Right renal pelvis (tissue), 4 donors: ENCODE measurements at regions not wholly inside any gene's neighbourhood (a gene's known extent, or its start where the extent isn't known, plus 50 kb on each side); places are given as distances from the start of the nearest gene placed in this dataset.
"Not testable (repeated sequence)": the region's sequence is repeated elsewhere in the genome, so short reads cannot be mapped to it uniquely, and the experiment has no call there.

Experiments
- DNase-seq, 4 donors: peaks; one replicate each; pipeline ENCODE4 v3.0.0-alpha.2; 2013; ENCODE audit warnings: low read depth in 4 of 4, low spot score in 3 of 4, missing footprints in 1 of 4

DNA sequence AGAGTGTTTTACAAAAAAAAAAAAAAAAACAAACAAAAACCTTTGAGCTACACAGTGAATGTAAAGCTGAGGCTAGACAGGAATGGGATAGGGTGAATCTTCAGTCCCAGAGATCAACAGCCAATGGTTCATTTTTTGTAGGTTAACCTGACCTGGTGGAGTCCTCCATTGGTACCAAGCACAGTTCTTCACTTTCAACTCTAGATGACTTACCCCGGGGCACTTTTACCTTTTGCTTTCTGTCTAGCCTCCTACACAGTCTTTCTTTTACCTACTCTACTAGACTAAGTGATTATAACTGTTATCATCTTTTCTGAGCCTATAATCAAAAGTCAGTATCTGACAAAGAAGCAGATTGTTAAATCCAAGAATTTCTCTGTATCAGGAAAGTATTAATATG is 50.9 kb downstream of the ANXA2R start:
- DNase-seq = no peak

DNA sequence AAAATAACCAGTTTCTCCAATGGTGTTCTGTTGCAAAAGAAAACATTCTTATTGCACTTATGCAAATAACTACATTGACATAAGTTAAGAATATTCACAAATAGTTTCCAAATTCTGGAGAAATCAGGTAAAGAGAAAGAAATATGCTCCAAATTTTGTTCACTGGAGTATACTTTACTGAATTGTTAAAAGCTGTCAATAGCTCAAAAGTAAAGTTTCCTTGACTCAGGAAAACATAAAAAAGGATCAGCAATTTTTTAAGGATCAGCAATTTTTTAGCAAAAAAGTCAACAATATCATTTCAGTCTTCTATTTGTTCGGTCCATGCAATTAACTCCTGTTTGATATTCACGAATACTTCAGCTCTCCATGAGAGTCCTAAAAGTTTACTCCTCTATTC is 51.6 kb downstream of the ANXA2R start:
- no peak for DNase-seq

DNA sequence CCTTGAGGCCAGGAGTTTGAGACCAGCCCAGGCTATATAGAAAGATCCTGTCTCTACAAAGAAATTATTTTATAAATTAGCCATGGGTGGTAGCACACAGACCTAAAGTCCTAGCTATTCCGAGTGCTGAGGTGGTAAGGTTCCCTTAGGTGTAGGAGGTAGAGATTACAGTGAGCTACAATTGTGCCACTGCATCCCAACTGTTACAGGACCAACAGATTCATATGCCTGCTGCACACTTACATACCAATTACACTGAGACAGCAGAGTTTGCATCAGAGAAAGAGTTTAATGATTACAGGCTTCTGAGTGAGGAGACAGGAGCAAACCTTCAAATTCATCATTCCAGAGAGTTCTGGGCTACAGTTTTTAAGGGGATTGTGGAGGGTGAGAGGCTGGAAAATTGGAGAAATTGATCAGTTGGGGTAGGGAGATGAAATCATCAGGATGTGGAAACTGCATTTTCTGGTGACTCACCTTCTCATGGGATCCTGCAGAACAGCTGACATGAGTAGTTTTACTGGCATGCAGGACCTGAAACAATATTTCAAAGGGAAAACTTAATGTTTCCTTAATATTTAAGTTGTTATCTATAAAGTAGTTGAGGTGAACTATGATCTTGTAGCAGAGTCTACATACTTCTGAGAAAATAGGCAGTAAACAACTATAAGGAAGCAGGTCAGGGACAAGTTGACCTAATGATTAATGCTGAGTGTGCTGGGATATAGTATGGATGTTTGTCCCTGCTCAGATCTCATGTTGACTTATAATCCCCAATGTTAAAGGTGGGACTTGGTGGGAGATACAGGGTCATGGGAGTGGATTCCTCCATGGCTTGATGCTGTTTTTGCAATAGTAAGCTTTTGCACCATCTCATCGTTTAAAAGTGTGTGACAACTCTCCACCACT is 54.7 kb downstream of the ANXA2R start:
- DNase-seq = no peak

DNA sequence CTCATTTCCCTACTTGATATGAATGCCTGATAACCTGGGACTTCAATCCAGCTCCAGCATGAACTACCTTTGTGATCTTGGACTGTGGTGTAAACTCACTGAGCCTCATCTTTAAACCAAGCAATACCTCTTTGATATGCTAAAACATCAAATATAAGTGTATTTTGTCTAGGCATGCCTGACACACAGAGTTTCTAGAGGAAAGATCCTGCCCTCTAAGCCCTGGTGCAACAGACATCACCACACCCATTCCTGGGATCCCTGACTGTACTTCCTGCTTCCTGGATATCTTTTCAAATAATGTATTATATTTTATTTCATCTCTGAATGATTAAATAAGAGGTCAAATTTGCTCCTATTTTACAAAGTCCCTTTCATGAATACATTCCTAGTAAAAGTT is 55.8 kb downstream of the ANXA2R start:
- no peak for DNase-seq

DNA sequence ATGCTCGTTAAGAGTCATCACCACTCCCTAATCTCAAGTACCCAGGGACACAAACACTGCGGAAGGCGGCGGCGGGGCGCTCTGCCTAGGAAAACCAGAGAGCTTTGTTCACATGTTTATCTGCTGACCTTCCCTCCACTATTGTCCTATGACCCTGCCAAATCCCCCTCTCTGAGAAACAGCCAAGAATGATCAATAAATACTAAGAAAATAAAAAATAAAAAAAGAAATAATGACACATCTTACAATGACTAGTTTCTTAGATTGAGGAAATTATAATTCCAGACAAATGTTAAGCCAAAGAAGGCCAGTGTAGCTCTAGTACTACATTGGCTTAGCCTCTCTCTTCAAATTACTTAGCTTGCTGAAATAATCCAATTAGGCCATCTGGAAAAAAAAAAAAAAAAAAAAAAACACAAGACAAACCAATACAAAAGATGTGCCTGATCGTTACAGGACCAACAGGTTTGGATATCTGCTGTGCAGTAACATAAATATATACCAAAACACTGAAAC is 58.0 kb downstream of the ANXA2R start:
- DNase-seq = no peak

- not testable (repeated sequence) for DNase-seq
These were observed 58.6 kb downstream of the ANXA2R start for GRCh38 chr5:42981417-42982106.

DNA sequence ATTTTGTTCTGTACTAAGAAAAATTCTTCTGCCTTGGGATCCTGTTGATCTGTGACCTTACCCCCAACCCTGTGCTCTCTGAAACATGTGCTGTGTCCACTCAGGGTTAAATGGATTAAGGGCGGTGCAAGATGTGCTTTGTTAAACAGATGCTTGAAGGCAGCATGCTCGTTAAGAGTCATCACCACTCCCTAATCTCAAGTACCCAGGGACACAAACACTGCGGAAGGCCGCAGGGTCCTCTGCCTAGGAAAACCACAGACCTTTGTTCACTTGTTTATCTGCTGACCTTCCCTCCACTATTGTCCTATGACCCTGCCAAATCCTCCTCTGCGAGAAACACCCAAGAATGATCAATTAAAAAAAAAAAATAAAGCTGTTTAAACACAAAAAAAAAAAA is 59.1 kb downstream of the ANXA2R start:
- not testable (repeated sequence) for DNase-seq

DNA sequence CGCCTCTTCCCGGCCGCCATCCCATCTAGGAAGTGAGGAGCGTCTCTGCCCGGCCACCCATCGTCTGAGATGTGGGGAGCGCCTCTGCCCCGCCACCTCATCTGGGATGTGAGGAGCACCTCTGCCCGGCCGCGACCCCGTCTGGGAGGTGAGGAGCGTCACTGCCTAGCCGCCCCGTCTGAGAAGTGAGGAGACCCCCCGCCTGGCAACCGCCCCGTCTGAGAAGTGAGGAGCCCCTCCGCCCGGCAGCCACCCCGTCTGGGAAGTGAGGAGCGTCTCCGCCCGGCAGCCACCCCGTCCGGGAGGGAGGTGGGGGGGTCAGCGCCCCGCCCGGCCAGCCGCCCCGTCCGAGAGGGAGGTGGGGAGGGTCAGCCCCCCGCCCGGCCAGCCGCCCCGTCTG is 59.7 kb downstream of the ANXA2R start:
- DNase-seq = not testable (repeated sequence)

DNA sequence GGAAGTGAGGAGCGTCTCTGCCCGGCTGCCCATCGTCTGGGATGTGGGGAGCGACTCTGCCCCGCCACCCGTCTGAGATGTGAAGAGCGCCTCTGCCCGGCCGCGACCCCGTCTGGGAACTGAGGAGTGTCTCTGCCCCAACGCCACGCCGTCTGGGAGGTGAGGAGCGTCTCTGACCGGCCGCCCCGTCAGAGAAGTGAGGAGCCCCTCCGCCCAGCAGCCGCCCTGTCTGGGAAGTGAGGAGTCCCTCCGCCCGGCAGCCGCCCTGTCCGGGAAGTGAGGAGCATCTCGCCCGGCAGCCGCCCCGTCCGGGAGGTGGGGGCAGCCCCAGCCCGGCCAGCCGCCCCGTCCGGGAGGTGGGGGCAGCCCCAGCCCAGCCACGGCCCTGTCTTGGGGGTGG is 60.9 kb downstream of the ANXA2R start:
- DNase-seq = not testable (repeated sequence)

GRCh38 chr5:42974536-42974935 is 65.6 kb downstream of the ANXA2R start:
- DNase-seq = no peak

GRCh38 chr5:42970636-42971559 is 69.2 kb downstream of the ANXA2R start:
- DNase-seq = no peak

GRCh38 chr5:42965934-42966333 is 74.2 kb downstream of the ANXA2R start:
- DNase-seq = no peak

GRCh38 chr5:42963412-42963811 is 76.7 kb downstream of the ANXA2R start:
- no peak for DNase-seq

- no peak for DNase-seq
These were observed 78.0 kb downstream of the ANXA2R start for GRCh38 chr5:42962124-42962523.

- DNase-seq = no peak
These were observed 79.6 kb downstream of the ANXA2R start for GRCh38 chr5:42960506-42960905.

DNA sequence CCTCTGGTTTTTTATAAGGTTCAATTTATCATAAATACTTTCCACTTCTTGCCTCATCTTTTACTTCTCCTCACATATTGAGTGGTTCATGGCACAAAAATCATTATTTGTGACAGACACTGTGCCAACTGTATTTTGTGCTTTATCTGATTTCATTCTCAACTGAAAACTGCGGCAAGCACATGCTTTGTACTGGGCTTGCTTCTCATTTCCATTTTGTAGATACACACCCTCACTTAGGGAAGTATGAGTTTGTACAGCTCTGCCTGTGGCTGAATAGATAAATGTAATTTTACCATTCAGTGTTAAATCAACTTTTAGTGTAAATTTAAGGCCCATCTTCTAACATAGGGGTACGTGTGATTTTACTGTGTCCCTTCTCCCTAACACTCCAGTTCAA is 83.6 kb downstream of the ANXA2R start:
- DNase-seq = no peak

DNA sequence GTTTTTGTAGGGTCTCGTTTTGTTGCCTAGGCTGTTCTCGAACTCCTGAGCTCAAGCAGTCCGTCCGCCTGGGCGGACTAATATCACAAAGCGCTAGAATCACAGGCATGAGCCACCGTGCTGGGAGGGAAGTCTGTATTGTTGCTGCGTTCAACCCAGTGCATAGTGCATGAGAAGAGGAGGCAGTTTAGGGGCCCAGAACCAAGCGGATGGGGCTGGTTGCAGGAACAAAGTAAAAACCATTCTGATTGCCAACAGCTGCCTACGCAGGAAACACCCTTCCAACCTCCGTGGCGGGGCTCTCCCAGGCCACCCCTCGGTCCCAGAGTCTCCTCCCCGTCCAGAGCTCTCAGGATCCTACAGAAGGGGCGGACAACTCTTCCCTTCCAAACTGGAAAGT is 87.1 kb downstream of the ANXA2R start:
- DNase-seq = no peak

- DNase-seq = no peak
These were observed 87.5 kb downstream of the ANXA2R start for GRCh38 chr5:42952578-42952974.

- DNase-seq = peak in 1 of 4 donors; percentile 16
These were observed 88.8 kb downstream of the ANXA2R start for GRCh38 chr5:42951293-42951840.
